HCT116 (cell line): ENCODE measurements at regions not wholly inside any gene's neighbourhood (a gene's known extent, or its start where the extent isn't known, plus 50 kb on each side); places are given as distances from the start of the nearest gene placed in this dataset.

Experiments
- ATAC-seq: fragments of 200-7000 bp; cut with Tn5 transposase; 2 replicates; pipeline ENCODE4 v1.9.1; 2020; ENCODE audit warnings: mild to moderate bottlenecking, moderate library complexity
- BruUV-seq: library from RNA; stranded (reverse); fragments of 400-500 nt; replicated peaks from 2 replicates; lab custom pipeline; 2021; lab: Mats Ljungman, UMichigan
- CTCF ChIA-PET: fragments of 300-600 bp; sonication (Branson Sonifier 250); formaldehyde crosslinking; loops from one replicate; lab custom pipeline; 2021; ENCODE audit warnings: antibody characterized with exemption; lab: Charles Lee
- POLR2A ChIA-PET: fragments of 300-600, 350-600 bp; sonication (Branson Sonifier 250); formaldehyde crosslinking; loops from one replicate; lab custom pipeline; 2021; ENCODE audit warnings: antibody characterized with exemption; lab: Charles Lee
- RAD21 ChIA-PET, 2 experiments: fragments of 300-600 bp; sonication (Branson Sonifier 250); formaldehyde crosslinking; loops; one replicate each; lab custom pipeline; 2023; ENCODE audit warnings: low total read pairs in 2 of 2; ENCODE audit not compliant: uncharacterized antibody in 2 of 2, unreplicated experiment in 2 of 2, low non-redundant PET in 1 of 2; lab: Charles Lee
- DNase-seq: peaks from one replicate; pipeline ENCODE4 v3.0.0-alpha.2; 2010; ENCODE audit warnings: low read depth, low spot score
- H2AFZ ChIP-seq: fragments of 200-600 bp; shearing (Covaris generic), sonication (generic); 2 replicates; pipeline ENCODE4 v1.6.1; 2017; ENCODE audit warnings: low read depth, mixed run types, mixed read lengths, antibody characterized with exemption, low read length; ENCODE audit not compliant: poor library complexity, severe bottlenecking
- H3K27ac ChIP-seq: 2 replicates; pipeline ENCODE4 v1.5.1; 2012; ENCODE audit warnings: low read depth, low read length
- H3K27me3 ChIP-seq: fragments of 200-600 bp; sonication (generic); 2 replicates; pipeline ENCODE4 v1.6.1; 2016; ENCODE audit warnings: mixed run types, low read length, mixed read lengths; ENCODE audit not compliant: insufficient read depth
- H3K36me3 ChIP-seq, 2 experiments: fragments of 200-500 bp in 1 of 2; fragments of 200-600 bp in 1 of 2; sonication (Bioruptor generic) in 1 of 2; sonication (generic) in 1 of 2; 2 replicates each; pipeline versions ENCODE4 v1.5.1 to v1.6.1; 2014 to 2016; ENCODE audit warnings: low read length in 2 of 2, inconsistent platforms in 1 of 2, mixed read lengths in 1 of 2, mixed run types in 1 of 2; ENCODE audit not compliant: insufficient read depth in 2 of 2, control insufficient read depth in 1 of 2
- H3K4me1 ChIP-seq, 2 experiments: fragments of 200-600 bp in 1 of 2; sonication (generic) in 1 of 2; 2 replicates each; pipeline versions ENCODE4 v1.5.1 to v1.6.1; 2012 to 2017; ENCODE audit warnings: low read length in 2 of 2, inconsistent platforms in 1 of 2, mild to moderate bottlenecking in 1 of 2, mixed read lengths in 1 of 2, mixed run types in 1 of 2, moderate library complexity in 1 of 2; ENCODE audit not compliant: insufficient read depth in 2 of 2, control insufficient read depth in 1 of 2
- H3K4me2 ChIP-seq: fragments of 200-600 bp; sonication (generic); 2 replicates; pipeline ENCODE4 v1.6.1; 2017; ENCODE audit warnings: mixed run types, low read length, mixed read lengths
- H3K4me3 ChIP-seq, 2 experiments: fragments of 200-600 bp in 1 of 2; sonication (generic) in 1 of 2; replicated peaks in 1 of 2; 2 replicates each; pipeline ENCODE4 v1.5.1; 2011 to 2016; ENCODE audit warnings: low read length in 2 of 2, control low read depth in 1 of 2, low read depth in 1 of 2, mild to moderate bottlenecking in 1 of 2, mixed read lengths in 1 of 2, mixed run types in 1 of 2
- H3K79me2 ChIP-seq: fragments of 200-600 bp; sonication (generic); 2 replicates; pipeline ENCODE4 v1.6.1; 2017; ENCODE audit warnings: mild to moderate bottlenecking, mixed run types, low read length, moderate library complexity, mixed read lengths; ENCODE audit not compliant: insufficient read depth
- H3K9ac ChIP-seq: fragments of 200-600 bp; sonication (generic); 2 replicates; pipeline ENCODE4 v1.6.1; 2016; ENCODE audit warnings: low read length, mixed read lengths
- H3K9me2 ChIP-seq: fragments of 200-600 bp; sonication (generic), shearing (Covaris generic); 2 replicates; pipeline ENCODE4 v1.6.1; 2017; ENCODE audit warnings: mixed run types, mild to moderate bottlenecking, moderate library complexity; ENCODE audit not compliant: insufficient read depth
- H3K9me3 ChIP-seq, 2 experiments: fragments of 200-500 bp in 1 of 2; fragments of 200-600 bp in 1 of 2; sonication (Bioruptor generic) in 1 of 2; sonication (generic) in 1 of 2; 2 replicates each; pipeline ENCODE4 v1.6.1; 2014 to 2017; ENCODE audit warnings: low read length in 2 of 2, mixed read lengths in 2 of 2, inconsistent platforms in 1 of 2, low read depth in 1 of 2, mild to moderate bottlenecking in 1 of 2, mixed run types in 1 of 2, moderate library complexity in 1 of 2; ENCODE audit not compliant: control insufficient read depth in 1 of 2, insufficient read depth in 1 of 2
- H4K20me1 ChIP-seq: fragments of 200-600 bp; sonication (generic), shearing (Covaris generic); 2 replicates; pipeline ENCODE4 v1.6.1; 2017; ENCODE audit warnings: mixed run types, mild to moderate bottlenecking, moderate library complexity; ENCODE audit not compliant: insufficient read depth
- ATF3 ChIP-seq: IDR thresholded peaks from 2 replicates; pipeline ENCODE4 v1.6.1; 2012
- CTCF ChIP-seq, 3 experiments: fragments of 200-600 bp in 1 of 3; sonication (generic) in 1 of 3; IDR thresholded peaks in 2 of 3; conservative IDR thresholded peaks in 1 of 3; 2 replicates each; pipeline ENCODE4 v1.5.1; 2012 to 2017; ENCODE audit warnings: low read depth in 2 of 3, low read length in 2 of 3, antibody characterized with exemption in 1 of 3, borderline replicate concordance in 1 of 3, control low read depth in 1 of 3, mild to moderate bottlenecking in 1 of 3, mixed read lengths in 1 of 3, mixed run types in 1 of 3, moderate library complexity in 1 of 3; ENCODE audit not compliant: insufficient read depth in 1 of 3
- REST ChIP-seq: IDR thresholded peaks from 2 replicates; pipeline ENCODE4 v1.6.1; 2012; ENCODE audit warnings: low read depth
- SRF ChIP-seq: IDR thresholded peaks from 2 replicates; pipeline ENCODE4 v1.6.1; 2012; ENCODE audit warnings: low read depth
- intact Hi-C: fragments of 100-400 bp; cut with micrococcal nuclease; formaldehyde crosslinking; loops from 2 replicates; pipeline ENCODE4 v1.10.0; 2022

- TF ChIP-seq REST, result no peak
- TF ChIP-seq SRF, result no peak
Measured at GRCh38 chr2:213219816-213220215, 64.4 kb upstream of the SPAG16 start (continued).

- Histone ChIP-seq H3K4me2 (no peak overlapping the region), H3K9me2 (no peaks in the 10 kb centered on the region), H3K4me1 (no peaks in the 10 kb centered on the region), H4K20me1 (no peaks in the 10 kb centered on the region), H3K9ac (no peak overlapping the region), H3K27me3 (no peaks in the 10 kb centered on the region), H2AFZ (no peak overlapping the region), H3K36me3 (no peaks in the 10 kb centered on the region)
- ChIA-PET RAD21 (no interaction called here), POLR2A (no interaction called here), CTCF (no interaction called here)
- TF ChIP-seq CTCF (IDR thresholded peaks at IDR 0.05 in 2 of 3, conservative IDR thresholded peaks at IDR 0.05 in 1 of 3; ENCODE audit: borderline replicate concordance in 1 of 3, insufficient read depth in 1 of 3, low read depth in 2 of 3, low read length in 2 of 3), result peak in 1 of 3 experiments; percentile 19; a peak in 2 of 6 replicates
- TF ChIP-seq ATF3, result no peak
- TF ChIP-seq, all 23 proteins: peak for 1
- Histone ChIP-seq H3K79me2 (no peaks in the 10 kb centered on the region), H3K4me3 (no peak overlapping the region), H3K9me3 (no peaks in the 10 kb centered on the region), H3K27ac (no peak overlapping the region)
- DNase-seq (no peak), ATAC-seq (no peak; the same call in 1 of the 2 replicates)
- intact Hi-C loops, result no loop called here
- no TSS peak for BruUV-seq
Measured at GRCh38 chr2:213220967-213221603, 63.2 kb upstream of the SPAG16 start.
